ENCODE measurements at regions not wholly inside any gene's neighbourhood (a gene's known extent, or its start where the extent isn't known, plus 50 kb on each side); places are given as distances from the start of the nearest gene placed in this dataset.

GRCh38 chr1:66437136-66437401, 96.9 kb upstream of the SGIP1 start:
- H3K4me3 ChIP-seq (ENCODE audit: low read depth, low read length): no peak overlapping the region
- TF ChIP-seq, protein P1, sequence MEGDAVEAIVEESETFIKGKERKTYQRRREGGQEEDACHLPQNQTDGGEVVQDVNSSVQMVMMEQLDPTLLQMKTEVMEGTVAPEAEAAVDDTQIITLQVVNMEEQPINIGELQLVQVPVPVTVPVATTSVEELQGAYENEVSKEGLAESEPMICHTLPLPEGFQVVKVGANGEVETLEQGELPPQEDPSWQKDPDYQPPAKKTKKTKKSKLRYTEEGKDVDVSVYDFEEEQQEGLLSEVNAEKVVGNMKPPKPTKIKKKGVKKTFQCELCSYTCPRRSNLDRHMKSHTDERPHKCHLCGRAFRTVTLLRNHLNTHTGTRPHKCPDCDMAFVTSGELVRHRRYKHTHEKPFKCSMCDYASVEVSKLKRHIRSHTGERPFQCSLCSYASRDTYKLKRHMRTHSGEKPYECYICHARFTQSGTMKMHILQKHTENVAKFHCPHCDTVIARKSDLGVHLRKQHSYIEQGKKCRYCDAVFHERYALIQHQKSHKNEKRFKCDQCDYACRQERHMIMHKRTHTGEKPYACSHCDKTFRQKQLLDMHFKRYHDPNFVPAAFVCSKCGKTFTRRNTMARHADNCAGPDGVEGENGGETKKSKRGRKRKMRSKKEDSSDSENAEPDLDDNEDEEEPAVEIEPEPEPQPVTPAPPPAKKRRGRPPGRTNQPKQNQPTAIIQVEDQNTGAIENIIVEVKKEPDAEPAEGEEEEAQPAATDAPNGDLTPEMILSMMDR (IDR thresholded peaks at IDR 0.05; ENCODE audit: borderline replicate concordance, insufficient read depth, low read depth, low read length): no peak

GRCh38 chr1:66438062-66438461, 95.9 kb upstream of the SGIP1 start:
- TF ChIP-seq, protein P1 (IDR thresholded peaks at IDR 0.05; ENCODE audit: borderline replicate concordance, insufficient read depth, low read depth, low read length): no peak
- H3K4me3 ChIP-seq (ENCODE audit: low read depth, low read length): no peak overlapping the region

DNA sequence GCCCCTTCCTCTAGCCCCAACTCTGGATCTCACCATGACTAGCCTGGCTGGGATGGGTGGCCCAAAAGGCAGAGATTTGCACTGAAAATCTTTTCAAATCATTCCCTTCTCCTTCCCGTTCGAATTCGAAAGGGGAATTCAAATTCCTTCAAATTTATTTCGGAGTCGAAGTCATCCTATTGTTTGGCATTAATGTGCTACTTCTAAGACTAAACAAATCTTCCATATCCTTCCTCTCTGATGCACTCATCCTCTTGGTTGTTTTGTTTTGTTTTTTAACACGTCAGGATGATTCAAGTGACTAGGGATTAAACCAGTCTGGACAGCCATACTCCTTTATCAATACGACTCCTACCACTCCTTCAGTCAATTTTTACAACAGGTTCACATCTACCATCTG, 95.5 kb upstream of the SGIP1 start:
- TF ChIP-seq, protein P1 (IDR thresholded peaks at IDR 0.05; ENCODE audit: borderline replicate concordance, insufficient read depth, low read depth, low read length): no peak
- no peak overlapping the region for H3K4me3 ChIP-seq (ENCODE audit: low read depth, low read length)

- TF ChIP-seq, protein P1 (IDR thresholded peaks at IDR 0.05; ENCODE audit: borderline replicate concordance, insufficient read depth, low read depth, low read length): no peak
- H3K4me3 ChIP-seq (ENCODE audit: low read depth, low read length): no peak overlapping the region
Observed at GRCh38 chr1:66439031-66439740, 94.8 kb upstream of the SGIP1 start.

- TF ChIP-seq, protein P1 (IDR thresholded peaks at IDR 0.05; ENCODE audit: borderline replicate concordance, insufficient read depth, low read depth, low read length): no peak
- H3K4me3 ChIP-seq (ENCODE audit: low read depth, low read length): no peak overlapping the region
Observed at GRCh38 chr1:66443793-66444192, 90.2 kb upstream of the SGIP1 start.

GRCh38 chr1:66444438-66445265, 89.3 kb upstream of the SGIP1 start:
- TF ChIP-seq, protein P1 (IDR thresholded peaks at IDR 0.05; ENCODE audit: borderline replicate concordance, insufficient read depth, low read depth, low read length): no peak
- no peak overlapping the region for H3K4me3 ChIP-seq (ENCODE audit: low read depth, low read length)
